GM23248 (cell line): ENCODE measurements at regions not wholly inside any gene's neighbourhood (a gene's known extent, or its start where the extent isn't known, plus 50 kb on each side); places are given as distances from the start of the nearest gene placed in this dataset.

Source experiments
- DNase-seq: peaks from one replicate; pipeline ENCODE4 v3.0.0-alpha.2; 2015
- H2AFZ ChIP-seq: fragments of 200-600 bp; sonication (generic); 2 replicates; pipeline ENCODE4 v1.6.1; 2016; ENCODE audit warnings: antibody characterized with exemption
- H3F3A ChIP-seq: fragments of 200-600 bp; sonication (generic); 2 replicates; pipeline ENCODE4 v1.6.1; 2016; ENCODE audit warnings: mild to moderate bottlenecking, antibody characterized with exemption, mixed run types; ENCODE audit not compliant: insufficient read depth
- H3K27ac ChIP-seq: fragments of 200-600 bp; sonication (generic); 2 replicates; pipeline ENCODE4 v1.5.1; 2016; ENCODE audit warnings: mild to moderate bottlenecking
- H3K27me3 ChIP-seq: fragments of 200-600 bp; sonication (generic); replicated peaks from 2 replicates; pipeline ENCODE4 v1.6.1; 2016; ENCODE audit warnings: mild to moderate bottlenecking; ENCODE audit not compliant: insufficient read depth
- H3K36me3 ChIP-seq: fragments of 200-600 bp; sonication (generic); 2 replicates; pipeline ENCODE4 v1.6.1; 2016; ENCODE audit warnings: low read depth, mild to moderate bottlenecking
- H3K4me1 ChIP-seq: fragments of 200-600 bp; sonication (generic); 2 replicates; pipeline ENCODE4 v1.6.1; 2016; ENCODE audit warnings: mild to moderate bottlenecking; ENCODE audit not compliant: insufficient read depth
- H3K4me2 ChIP-seq: fragments of 200-600 bp; sonication (generic); one replicate; pipeline ENCODE4 v1.6.1; 2016; ENCODE audit warnings: mild to moderate bottlenecking; ENCODE audit not compliant: unreplicated experiment
- H3K4me3 ChIP-seq: fragments of 200-600 bp; sonication (generic); 2 replicates; pipeline ENCODE4 v1.5.1; 2016; ENCODE audit warnings: mild to moderate bottlenecking
- H3K79me2 ChIP-seq: fragments of 200-600 bp; sonication (generic); 2 replicates; pipeline ENCODE4 v1.6.1; 2016; ENCODE audit warnings: mild to moderate bottlenecking; ENCODE audit not compliant: insufficient read depth
- H3K9ac ChIP-seq: fragments of 200-600 bp; sonication (generic); 2 replicates; pipeline ENCODE4 v1.6.1; 2016; ENCODE audit warnings: mild to moderate bottlenecking
- H3K9me2 ChIP-seq: fragments of 200-600 bp; sonication (generic); 2 replicates; pipeline ENCODE4 v1.6.1; 2016; ENCODE audit warnings: mixed run types, mild to moderate bottlenecking, moderate library complexity; ENCODE audit not compliant: insufficient read depth
- H3K9me3 ChIP-seq: fragments of 200-600 bp; sonication (generic); one replicate; pipeline ENCODE4 v1.6.1; 2017; ENCODE audit warnings: low read depth
- H4K20me1 ChIP-seq: fragments of 200-600 bp; sonication (generic); 2 replicates; pipeline ENCODE4 v1.6.0; 2016; ENCODE audit not compliant: insufficient read depth
- EZH2 ChIP-seq: fragments of 200-600 bp; sonication (generic); IDR thresholded peaks from 2 replicates; pipeline ENCODE4 v1.6.1; 2018; ENCODE audit warnings: antibody characterized with exemption, mild to moderate bottlenecking; ENCODE audit not compliant: insufficient read depth, poor library complexity, severe bottlenecking
- EZH2phosphoT487 ChIP-seq: fragments of 200-600 bp; sonication (generic); IDR thresholded peaks from 2 replicates; pipeline ENCODE4 v1.6.1; 2018; ENCODE audit warnings: antibody characterized with exemption, moderate library complexity, mild to moderate bottlenecking, low read depth; ENCODE audit not compliant: insufficient read depth
- WGBS, 2 experiments: methylation state at CpG; one replicate each; pipeline ENCODE4 v1.1.6; 2015 to 2017; ENCODE audit warnings: low lambda C conversion rate in 2 of 2, low coverage in 1 of 2; ENCODE audit errors: missing lambda C conversion rate in 2 of 2; 5-methylcytosine and 5-hydroxymethylcytosine counted together
- in situ Hi-C: fragments of 300-500 bp; cut with MboI; formaldehyde crosslinking; loops from 2 replicates; pipeline ENCODE4 v1.15.0; 2020

DNA sequence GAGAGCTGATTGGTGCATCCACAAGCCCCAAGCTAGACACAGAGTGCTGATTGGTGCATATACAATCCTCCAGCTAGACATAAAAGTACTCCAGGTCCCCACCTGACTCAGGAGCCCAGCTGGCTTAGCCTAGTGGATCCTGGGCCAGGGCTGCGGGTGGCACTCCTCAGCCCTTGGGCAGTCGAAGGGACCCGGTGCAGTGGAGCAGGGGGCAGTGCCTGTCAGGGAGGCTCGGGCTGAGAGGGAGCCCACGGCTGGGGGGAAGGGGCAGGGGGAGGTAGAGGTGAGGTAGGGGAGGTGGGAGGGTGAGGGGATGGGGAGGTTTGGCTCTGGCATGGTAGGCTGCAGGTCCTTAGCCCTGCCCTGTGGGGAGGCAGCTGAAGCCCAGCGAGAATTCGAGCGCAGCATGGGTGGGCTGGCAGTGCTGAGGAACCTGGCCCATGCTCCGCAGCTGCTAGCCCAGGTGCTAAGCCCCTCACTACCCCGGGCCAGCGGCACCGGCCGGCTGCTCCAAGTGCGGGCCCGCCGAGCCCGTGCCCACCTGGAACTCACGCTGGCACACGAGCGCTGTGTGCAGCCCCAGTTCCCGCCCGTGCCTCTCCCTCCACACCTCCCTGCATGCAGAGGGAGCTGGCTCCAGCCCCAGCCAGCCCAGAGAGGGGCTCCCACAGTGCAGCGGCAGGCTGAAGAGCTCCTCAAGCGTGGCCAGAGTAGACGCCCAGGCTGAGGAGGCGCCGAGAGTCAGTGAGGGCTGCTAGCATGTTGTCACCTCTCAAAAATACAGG, 742.8 kb downstream of the FAM181B start:
- 74 to 81% methylated on average over 25 to 26 of the region's 27 CpGs for WGBS, 2 experiments
- Histone ChIP-seq H3F3A (no peaks in the 10 kb centered on the region), H2AFZ (no peak overlapping the region), H3K4me2 (no peak overlapping the region), H3K9ac (no peak overlapping the region), H3K36me3 (no peaks in the 10 kb centered on the region), H3K27ac (no peak overlapping the region), H3K27me3 (no peaks in the 10 kb centered on the region), H3K9me3 (no peaks in the 10 kb centered on the region), H3K9me2 (no peaks in the 10 kb centered on the region), H3K79me2 (no peaks in the 10 kb centered on the region), H3K4me1 (no peaks in the 10 kb centered on the region), H3K4me3 (no peak overlapping the region), H4K20me1 (no peaks in the 10 kb centered on the region)
- in situ Hi-C loops: no loop called here
- no peak for DNase-seq
- TF ChIP-seq EZH2 (no peak), EZH2phosphoT487 (no peak)

DNA sequence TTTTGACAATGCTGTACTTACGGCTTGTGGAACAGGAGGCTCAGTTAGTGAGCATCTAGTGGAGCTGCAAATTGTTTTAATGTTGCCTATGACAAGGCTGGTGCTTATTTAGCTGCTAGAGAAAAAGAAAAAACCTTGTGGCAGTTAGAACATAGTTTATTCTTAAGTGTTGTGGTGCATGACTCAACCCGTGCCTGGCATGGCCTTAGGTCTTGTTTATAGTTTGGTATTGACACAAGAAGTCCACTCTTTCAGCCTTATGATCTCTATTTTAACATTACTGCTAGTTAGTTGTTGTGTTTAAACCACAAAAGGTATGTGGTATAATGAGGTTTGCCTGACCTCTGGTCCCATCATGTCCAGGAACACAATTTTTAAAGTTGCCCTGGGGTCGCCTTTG, 744.6 kb downstream of the FAM181B start:
- H3K27me3 ChIP-seq: no peaks in the 10 kb centered on the region
- no peak overlapping the region for H3K4me3 ChIP-seq
- 36 to 40% methylated on average over 3 of the region's 3 CpGs for WGBS, 2 experiments
- H2AFZ ChIP-seq: no peak overlapping the region
- no peak overlapping the region for H3K27ac ChIP-seq
- no peak for TF ChIP-seq EZH2phosphoT487
- no peak for TF ChIP-seq EZH2
- H3K36me3 ChIP-seq: no peaks in the 10 kb centered on the region
- DNase-seq: peak; percentile 45
- no peaks in the 10 kb centered on the region for H3K9me3 ChIP-seq
- H4K20me1 ChIP-seq: no peaks in the 10 kb centered on the region
- no peaks in the 10 kb centered on the region for H3K79me2 ChIP-seq
- no peaks in the 10 kb centered on the region for H3F3A ChIP-seq
- H3K4me1 ChIP-seq: no peaks in the 10 kb centered on the region
- H3K9ac ChIP-seq: no peak overlapping the region
- H3K9me2 ChIP-seq: no peaks in the 10 kb centered on the region
- in situ Hi-C loops: no loop called here
- H3K4me2 ChIP-seq: no peak overlapping the region

DNA sequence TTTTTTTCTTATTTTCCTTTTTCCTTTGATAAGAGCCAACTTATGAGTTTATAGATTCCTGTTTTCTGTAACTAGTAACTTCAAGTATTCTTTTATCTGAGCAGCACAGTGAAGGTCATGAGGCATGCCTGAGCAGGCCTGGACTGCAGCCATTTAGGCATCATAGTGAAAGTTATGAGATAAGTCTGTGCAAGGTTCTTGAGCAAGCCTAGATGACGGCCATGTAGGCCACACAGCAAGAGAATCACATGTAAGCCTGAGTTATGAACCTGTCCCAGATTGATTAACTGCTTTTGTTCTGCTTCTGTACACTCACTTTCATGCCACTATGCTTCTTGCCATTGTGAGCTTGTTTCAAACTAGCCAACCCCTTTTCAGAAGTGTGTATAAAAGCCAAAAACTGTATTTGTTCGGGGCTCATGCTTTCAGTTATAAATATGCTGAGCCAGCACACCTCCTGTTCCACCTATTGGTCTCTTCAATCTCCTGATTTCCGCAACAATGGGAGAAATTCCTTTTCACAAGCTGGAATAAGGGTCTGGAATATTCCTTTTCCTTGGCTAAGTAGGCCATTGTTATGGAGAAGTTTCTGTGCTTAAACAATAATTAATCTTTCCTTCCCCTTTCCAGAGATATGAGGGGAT, 745.7 kb downstream of the FAM181B start:
- H2AFZ ChIP-seq: no peak overlapping the region
- DNase-seq: peak; percentile 44
- 38 to 48% methylated on average over 3 of the region's 3 CpGs for WGBS, 2 experiments
- H4K20me1 ChIP-seq: no peaks in the 10 kb centered on the region
- no peaks in the 10 kb centered on the region for H3K27me3 ChIP-seq
- H3K27ac ChIP-seq: no peak overlapping the region
- in situ Hi-C loops: no loop called here
- no peaks in the 10 kb centered on the region for H3K36me3 ChIP-seq
- H3K4me3 ChIP-seq: no peak overlapping the region
- no peak overlapping the region for H3K4me2 ChIP-seq
- H3K9me2 ChIP-seq: no peaks in the 10 kb centered on the region
- no peaks in the 10 kb centered on the region for H3K9me3 ChIP-seq
- H3K79me2 ChIP-seq: no peaks in the 10 kb centered on the region
- no peaks in the 10 kb centered on the region for H3K4me1 ChIP-seq
- TF ChIP-seq EZH2phosphoT487: no peak
- no peak for TF ChIP-seq EZH2
- H3F3A ChIP-seq: no peaks in the 10 kb centered on the region
- no peak overlapping the region for H3K9ac ChIP-seq

DNA sequence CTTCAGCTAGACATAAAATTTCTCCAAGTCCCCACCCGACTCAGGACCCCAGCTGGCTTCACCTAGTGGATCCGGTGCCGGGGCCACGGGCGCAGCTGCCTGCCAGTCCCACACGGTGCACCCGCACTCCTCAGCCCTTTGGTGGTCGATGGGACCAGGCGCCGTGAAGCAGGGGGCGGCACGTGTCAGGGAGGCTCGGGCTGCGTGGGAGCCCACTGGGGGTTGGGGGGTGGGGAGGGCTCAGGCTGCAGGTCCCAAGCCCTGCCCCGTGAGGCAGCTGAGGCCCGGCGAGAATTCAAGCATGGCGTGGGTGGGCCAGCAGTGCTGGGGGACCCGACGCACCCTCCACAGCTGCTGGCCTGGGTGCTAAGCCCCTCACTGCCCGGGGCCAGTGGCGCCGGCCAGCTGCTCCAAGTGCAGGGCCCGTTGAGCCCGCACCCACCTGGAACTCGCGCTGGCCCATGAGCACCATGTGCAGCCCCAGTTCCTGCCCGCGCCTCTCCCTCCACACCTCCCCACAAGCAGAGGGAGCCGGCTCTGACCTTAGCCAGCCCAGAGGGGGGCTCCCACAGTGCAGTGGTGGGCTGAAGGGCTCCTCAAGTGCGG, 747.0 kb downstream of the FAM181B start:
- no peaks in the 10 kb centered on the region for H4K20me1 ChIP-seq
- H3K4me1 ChIP-seq: no peaks in the 10 kb centered on the region
- no peaks in the 10 kb centered on the region for H3K27me3 ChIP-seq
- no peak overlapping the region for H3K4me3 ChIP-seq
- H3K9me2 ChIP-seq: no peaks in the 10 kb centered on the region
- no peak for DNase-seq
- no peaks in the 10 kb centered on the region for H3K36me3 ChIP-seq
- WGBS, 2 experiments: 67 to 73% methylated on average over 22 to 29 of the region's 31 CpGs
- no peaks in the 10 kb centered on the region for H3K79me2 ChIP-seq
- no peak overlapping the region for H3K4me2 ChIP-seq
- TF ChIP-seq EZH2 (no peak), EZH2phosphoT487 (no peak)
- H3K27ac ChIP-seq: no peak overlapping the region
- H3K9ac ChIP-seq: no peak overlapping the region
- H2AFZ ChIP-seq: no peak overlapping the region
- H3K9me3 ChIP-seq: no peaks in the 10 kb centered on the region
- in situ Hi-C loops: no loop called here
- H3F3A ChIP-seq: no peaks in the 10 kb centered on the region
